HG02623 (cell line): ENCODE measurements at regions not wholly inside any gene's neighbourhood (a gene's known extent, or its start where the extent isn't known, plus 50 kb on each side); places are given as distances from the start of the nearest gene placed in this dataset.
"Not testable (repeated sequence)": the region's sequence is repeated elsewhere in the genome, so short reads cannot be mapped to it uniquely, and the experiment has no call there.

Experiments used
- ATAC-seq: cut with Tn5 transposase; IDR thresholded peaks from one replicate; pipeline ENCODE4 v1.9.1; 2021; ENCODE audit warnings: moderate library complexity; ENCODE audit not compliant: unreplicated experiment

- no peak for ATAC-seq
These were observed 184.0 kb upstream of the CNTN6 start for GRCh38 chr3:908839-909238.

- not testable (repeated sequence) for ATAC-seq
These were observed 180.1 kb upstream of the CNTN6 start for GRCh38 chr3:912717-913116.

GRCh38 chr3:923161-923910, 169.5 kb upstream of the CNTN6 start:
- ATAC-seq, result no peak

GRCh38 chr3:930866-931265, 162.0 kb upstream of the CNTN6 start:
- no peak for ATAC-seq

GRCh38 chr3:933326-933725, 159.5 kb upstream of the CNTN6 start:
- ATAC-seq, result no peak

- ATAC-seq, result no peak
These were observed 148.0 kb upstream of the CNTN6 start for GRCh38 chr3:944786-945185.

- ATAC-seq, result no peak
These were observed 147.1 kb upstream of the CNTN6 start for GRCh38 chr3:945738-946137.

GRCh38 chr3:952906-953305, 139.9 kb upstream of the CNTN6 start:
- ATAC-seq, result no peak

- ATAC-seq, result no peak
These were observed 129.6 kb upstream of the CNTN6 start for GRCh38 chr3:963255-963654.

GRCh38 chr3:963755-964154, 129.1 kb upstream of the CNTN6 start:
- no peak for ATAC-seq

- no peak for ATAC-seq
These were observed 127.0 kb upstream of the CNTN6 start for GRCh38 chr3:965826-966225.

- ATAC-seq, result no peak
These were observed 126.5 kb upstream of the CNTN6 start for GRCh38 chr3:966341-966740.

- ATAC-seq, result no peak
These were observed 119.5 kb upstream of the CNTN6 start for GRCh38 chr3:973340-973739.

GRCh38 chr3:976006-976405, 116.8 kb upstream of the CNTN6 start:
- no peak for ATAC-seq

- no peak for ATAC-seq
These were observed 111.7 kb upstream of the CNTN6 start for GRCh38 chr3:981156-981555.

- no peak for ATAC-seq
These were observed 104.0 kb upstream of the CNTN6 start for GRCh38 chr3:988785-989184.

- no peak for ATAC-seq
These were observed 100.0 kb upstream of the CNTN6 start for GRCh38 chr3:992871-993270.

GRCh38 chr3:1002010-1002409, 90.8 kb upstream of the CNTN6 start:
- no peak for ATAC-seq

GRCh38 chr3:1007866-1008265, 85.0 kb upstream of the CNTN6 start:
- no peak for ATAC-seq

GRCh38 chr3:1010228-1010627, 82.6 kb upstream of the CNTN6 start:
- ATAC-seq, result no peak

GRCh38 chr3:1015826-1016225, 77.0 kb upstream of the CNTN6 start:
- ATAC-seq, result no peak

GRCh38 chr3:1017870-1018269, 75.0 kb upstream of the CNTN6 start:
- ATAC-seq, result no peak

GRCh38 chr3:1019157-1019556, 73.7 kb upstream of the CNTN6 start:
- no peak for ATAC-seq
